ENCODE measurements at regions not wholly inside any gene's neighbourhood (a gene's known extent, or its start where the extent isn't known, plus 50 kb on each side); places are given as distances from the start of the nearest gene placed in this dataset.

GRCh38 chr1:39132505-39133339 is 71.8 kb upstream of the MACF1 start:
- DNase-seq (ENCODE audit: low spot score): no peak
- in situ Hi-C loops (cut with MboI; ENCODE audit: low sequenced_read_pairs, unreplicated experiment): no loop called here
- no peak for TF ChIP-seq CTCF (IDR thresholded peaks at IDR 0.05; ENCODE audit: borderline replicate concordance, control extremely low read depth, extremely low read depth, insufficient read depth, missing control alignments)

GRCh38 chr1:39133340-39133684 is 71.2 kb upstream of the MACF1 start:
- no peak for TF ChIP-seq CTCF (IDR thresholded peaks at IDR 0.05; ENCODE audit: borderline replicate concordance, control extremely low read depth, extremely low read depth, insufficient read depth, missing control alignments)
- in situ Hi-C loops (cut with MboI; ENCODE audit: low sequenced_read_pairs, unreplicated experiment): no loop called here
- DNase-seq (ENCODE audit: low spot score): no peak

GRCh38 chr1:39134768-39135333 is 69.6 kb upstream of the MACF1 start:
- TF ChIP-seq CTCF (IDR thresholded peaks at IDR 0.05; ENCODE audit: borderline replicate concordance, control extremely low read depth, extremely low read depth, insufficient read depth, missing control alignments): no peak
- in situ Hi-C loops (cut with MboI; ENCODE audit: low sequenced_read_pairs, unreplicated experiment): no loop called here
- DNase-seq (ENCODE audit: low spot score): no peak

DNA sequence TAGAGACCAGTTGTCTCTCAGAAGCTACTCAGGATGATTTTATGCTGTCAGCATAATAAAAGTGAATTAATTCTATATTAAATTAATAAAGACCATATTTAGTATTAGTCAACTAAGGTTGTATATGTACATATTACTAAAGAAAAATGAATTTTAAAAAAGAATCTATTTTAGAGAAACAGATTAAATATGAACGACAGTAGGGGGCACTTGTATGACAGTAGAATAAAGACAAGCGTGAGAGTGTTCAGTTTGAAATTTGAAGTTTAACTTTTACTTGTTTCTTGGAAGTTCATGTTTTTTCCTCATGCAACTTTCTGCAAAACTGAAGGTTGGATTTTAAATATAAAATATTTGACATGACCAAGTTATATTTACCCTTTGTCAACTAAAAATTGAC is 67.9 kb upstream of the MACF1 start:
- in situ Hi-C loops (cut with MboI; ENCODE audit: low sequenced_read_pairs, unreplicated experiment): no loop called here
- DNase-seq (ENCODE audit: low spot score): no peak
- no peak for TF ChIP-seq CTCF (IDR thresholded peaks at IDR 0.05; ENCODE audit: borderline replicate concordance, control extremely low read depth, extremely low read depth, insufficient read depth, missing control alignments)

DNA sequence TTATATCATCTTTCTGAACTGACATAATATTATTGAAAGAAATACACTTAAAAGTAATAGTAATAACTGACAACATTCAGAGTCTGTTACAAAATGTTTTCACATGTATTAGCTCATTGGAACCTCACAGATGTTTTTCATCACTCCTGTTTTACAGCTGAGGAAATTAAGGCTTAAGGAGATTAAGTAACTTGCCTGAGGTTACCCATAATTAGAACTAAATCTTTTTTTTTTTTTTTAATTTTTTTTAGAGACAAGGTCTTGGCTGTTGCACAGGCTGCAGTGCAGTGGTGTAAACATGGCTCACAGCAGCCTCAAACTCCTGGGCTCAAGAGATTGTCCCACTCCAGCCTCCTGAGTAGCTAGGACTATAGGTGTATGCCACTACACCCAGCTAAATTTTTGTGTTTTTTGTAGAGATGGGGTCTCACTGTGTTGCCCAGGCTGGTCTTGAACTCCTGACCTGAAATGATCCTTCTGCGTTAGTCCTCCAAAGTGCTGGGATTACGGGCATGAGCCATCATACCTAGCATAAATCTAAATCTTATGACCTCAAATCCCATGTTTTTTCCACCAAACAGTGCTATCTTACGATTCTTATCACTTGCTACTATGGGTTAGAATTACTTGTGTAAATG is 64.7 kb upstream of the MACF1 start:
- no peak for TF ChIP-seq CTCF (IDR thresholded peaks at IDR 0.05; ENCODE audit: borderline replicate concordance, control extremely low read depth, extremely low read depth, insufficient read depth, missing control alignments)
- DNase-seq (ENCODE audit: low spot score): no peak
- in situ Hi-C loops (cut with MboI; ENCODE audit: low sequenced_read_pairs, unreplicated experiment): no loop called here

DNA sequence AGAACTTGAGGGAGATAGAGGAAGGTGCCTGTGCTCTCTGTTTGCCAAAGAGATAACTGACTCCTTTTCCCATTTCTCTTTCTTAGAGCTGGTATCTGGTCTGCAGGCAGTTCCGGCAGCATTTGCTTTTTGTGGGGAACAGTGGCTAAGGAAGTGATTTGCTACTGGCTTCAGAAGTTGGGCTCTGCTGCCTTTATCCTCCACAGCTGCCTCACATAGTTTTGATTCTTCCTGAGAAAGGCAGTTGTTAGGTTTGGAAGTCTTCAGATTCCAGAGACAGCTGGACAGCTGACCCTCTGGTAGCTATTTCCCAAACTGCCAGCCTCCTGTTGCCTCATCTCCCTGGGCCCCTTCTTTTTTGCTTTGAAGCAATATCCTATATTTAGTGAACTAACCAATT is 62.6 kb upstream of the MACF1 start:
- in situ Hi-C loops (cut with MboI; ENCODE audit: low sequenced_read_pairs, unreplicated experiment): no loop called here
- no peak for TF ChIP-seq CTCF (IDR thresholded peaks at IDR 0.05; ENCODE audit: borderline replicate concordance, control extremely low read depth, extremely low read depth, insufficient read depth, missing control alignments)
- no peak for DNase-seq (ENCODE audit: low spot score)
